Mammary epithelial cell (primary cell): ENCODE measurements at regions not wholly inside any gene's neighbourhood (a gene's known extent, or its start where the extent isn't known, plus 50 kb on each side); places are given as distances from the start of the nearest gene placed in this dataset.

Experiments
- CTCF ChIP-seq, 2 donors: IDR thresholded peaks in 1 of 2; conservative IDR thresholded peaks in 1 of 2; 2 replicates each; pipeline ENCODE4 v1.5.1; 2011 to 2012; ENCODE audit warnings: inconsistent platforms in 2 of 2, low read length in 2 of 2, mild to moderate bottlenecking in 2 of 2, control low read depth in 1 of 2, low read depth in 1 of 2; ENCODE audit not compliant: insufficient read depth in 1 of 2; ENCODE audit errors: extremely low read depth in 1 of 2
- EZH2 ChIP-seq: IDR thresholded peaks from 2 replicates; pipeline ENCODE4 v1.6.1; 2012; ENCODE audit warnings: low read length, inconsistent platforms, borderline replicate concordance

- TF ChIP-seq CTCF (conservative IDR thresholded peaks at IDR 0.05 in 1 of 2, IDR thresholded peaks at IDR 0.05 in 1 of 2; ENCODE audit: extremely low read depth in 1 of 2, insufficient read depth in 1 of 2, low read depth in 1 of 2, low read length in 2 of 2) = no peak
- no peak for TF ChIP-seq EZH2
Observed at GRCh38 chr13:44730851-44731250, 154.7 kb upstream of the TSC22D1 start.
